ENCODE measurements at regions not wholly inside any gene's neighbourhood (a gene's known extent, or its start where the extent isn't known, plus 50 kb on each side); places are given as distances from the start of the nearest gene placed in this dataset.

DNA sequence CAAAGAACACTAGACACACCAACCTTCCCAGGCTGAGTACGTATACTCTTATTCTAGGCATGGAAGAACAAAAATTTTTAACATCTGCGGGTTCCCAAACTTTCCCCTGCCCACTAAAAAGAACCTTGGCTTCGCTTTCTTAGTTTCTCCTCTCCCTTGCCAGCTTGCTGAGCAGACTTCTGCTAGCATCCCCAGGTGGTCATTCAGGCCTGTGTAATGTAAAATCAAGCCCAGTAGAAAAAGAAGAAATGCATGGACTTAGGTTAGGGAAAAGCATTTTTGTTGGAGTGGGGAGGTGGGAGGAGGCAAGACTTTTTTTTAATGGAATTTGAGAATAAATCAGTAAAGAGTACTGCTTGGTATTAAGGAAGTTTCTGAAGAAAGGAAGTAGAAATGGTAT is 331.0 kb upstream of the TLE4 start:
- no peak for DNase-seq

DNA sequence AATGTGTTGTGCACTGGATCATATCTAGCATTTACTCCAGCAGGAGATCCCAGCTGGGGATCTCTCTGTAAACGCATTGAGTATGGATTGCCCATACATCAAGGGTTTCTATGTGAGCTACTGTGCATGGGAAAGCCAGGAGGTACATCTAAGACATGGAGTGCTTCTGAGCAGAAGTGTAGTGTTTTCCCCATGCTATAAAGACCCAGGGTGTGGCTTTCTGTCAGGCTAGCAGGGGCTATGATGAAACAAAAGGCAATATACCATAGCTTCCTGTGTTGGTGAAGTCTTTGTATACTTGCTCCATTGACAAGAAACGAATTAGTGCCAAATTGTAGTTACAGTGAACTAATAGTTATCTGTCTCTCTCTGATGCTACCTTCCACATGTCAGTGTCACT is 329.3 kb upstream of the TLE4 start:
- no peak for DNase-seq

DNA sequence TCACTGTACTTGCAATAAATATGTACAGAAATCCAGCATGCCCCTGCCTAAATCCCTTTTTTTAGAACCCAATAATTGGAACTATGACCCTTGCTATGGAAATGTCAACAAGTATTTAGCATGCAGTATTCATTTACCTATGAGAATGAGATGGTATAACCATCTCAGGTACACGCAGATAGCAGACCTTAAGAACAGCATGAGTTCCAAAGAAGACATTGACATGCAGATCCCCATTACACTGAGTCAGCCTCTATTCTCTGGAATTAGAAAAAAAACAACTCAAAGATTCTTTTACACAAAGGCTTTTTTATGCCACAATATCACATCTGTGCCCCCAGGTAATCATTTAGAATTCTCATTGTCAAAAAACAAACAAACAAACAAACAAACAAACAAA is 325.6 kb upstream of the TLE4 start:
- DNase-seq, result no peak

DNA sequence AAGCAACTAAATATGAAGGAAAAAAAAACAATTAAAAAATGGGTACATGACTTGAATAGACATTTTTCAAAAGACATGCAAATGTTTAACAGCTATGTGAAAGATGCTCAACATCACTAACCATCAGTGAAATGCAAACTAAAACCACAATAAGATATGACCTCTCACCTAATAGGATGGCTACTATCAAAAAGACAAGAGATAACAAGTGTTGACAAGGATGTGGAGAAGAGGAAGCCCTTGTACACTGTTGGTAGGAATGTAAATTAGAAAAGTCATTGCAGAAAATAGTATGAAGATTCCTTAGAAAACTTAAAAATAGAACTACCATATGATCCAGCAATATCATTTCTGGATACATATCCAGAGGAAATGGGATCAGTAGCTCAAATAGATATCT is 324.7 kb upstream of the TLE4 start:
- no peak for DNase-seq

DNA sequence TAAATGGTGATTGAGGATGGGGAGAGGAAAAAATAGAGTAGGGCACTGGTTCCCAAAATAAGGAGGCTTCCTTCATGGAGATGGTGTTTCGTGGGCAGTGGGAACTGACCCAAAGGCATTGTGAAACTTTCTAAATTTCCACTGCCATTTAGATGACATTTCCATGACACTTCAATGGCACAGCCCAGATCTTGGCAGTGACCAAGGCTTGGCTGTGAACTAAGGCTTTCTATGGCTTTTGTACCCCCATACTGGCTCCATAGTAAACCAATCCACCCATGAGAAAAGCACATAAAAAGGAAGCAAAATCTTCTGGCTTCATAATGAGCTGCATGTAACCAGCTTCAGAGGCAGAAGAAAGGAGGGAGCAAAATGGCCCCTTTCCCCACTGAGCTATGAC is 321.0 kb upstream of the TLE4 start:
- DNase-seq, result no peak

DNA sequence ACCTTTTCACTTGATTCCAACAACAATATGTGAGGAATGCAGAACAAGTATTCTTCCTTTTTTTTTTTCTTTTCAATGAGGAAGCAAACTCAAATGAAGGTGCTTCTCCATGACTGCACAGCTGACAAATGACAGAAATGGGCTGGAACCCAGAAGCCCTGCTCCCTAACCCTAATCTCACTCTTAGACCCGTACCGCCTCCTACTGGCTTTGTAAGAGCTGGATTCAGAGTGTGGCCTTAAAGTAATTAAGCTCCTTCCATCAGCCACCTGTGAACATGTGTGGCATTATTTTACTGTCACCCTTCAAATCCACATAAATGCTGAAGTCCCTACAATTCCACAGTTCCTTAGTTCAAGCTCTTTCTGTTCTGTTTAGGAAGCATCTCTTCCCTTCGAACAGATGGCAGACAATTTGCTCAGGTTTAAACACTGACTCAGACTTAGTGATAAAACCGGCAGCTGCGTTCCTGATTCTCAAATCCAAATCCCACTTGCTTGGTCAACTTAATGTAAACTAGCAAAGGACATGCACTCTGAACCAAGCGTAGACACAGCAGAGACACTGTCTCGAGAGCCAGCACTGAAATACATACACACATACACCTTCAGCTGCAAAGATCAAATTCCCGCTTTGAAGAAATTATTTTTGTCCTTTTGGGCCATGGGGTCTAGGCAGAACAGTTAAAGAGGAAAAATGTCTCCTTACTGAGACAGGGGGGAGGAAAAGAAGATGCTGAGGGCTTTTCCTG is 316.7 kb upstream of the TLE4 start:
- no peak for DNase-seq

DNA sequence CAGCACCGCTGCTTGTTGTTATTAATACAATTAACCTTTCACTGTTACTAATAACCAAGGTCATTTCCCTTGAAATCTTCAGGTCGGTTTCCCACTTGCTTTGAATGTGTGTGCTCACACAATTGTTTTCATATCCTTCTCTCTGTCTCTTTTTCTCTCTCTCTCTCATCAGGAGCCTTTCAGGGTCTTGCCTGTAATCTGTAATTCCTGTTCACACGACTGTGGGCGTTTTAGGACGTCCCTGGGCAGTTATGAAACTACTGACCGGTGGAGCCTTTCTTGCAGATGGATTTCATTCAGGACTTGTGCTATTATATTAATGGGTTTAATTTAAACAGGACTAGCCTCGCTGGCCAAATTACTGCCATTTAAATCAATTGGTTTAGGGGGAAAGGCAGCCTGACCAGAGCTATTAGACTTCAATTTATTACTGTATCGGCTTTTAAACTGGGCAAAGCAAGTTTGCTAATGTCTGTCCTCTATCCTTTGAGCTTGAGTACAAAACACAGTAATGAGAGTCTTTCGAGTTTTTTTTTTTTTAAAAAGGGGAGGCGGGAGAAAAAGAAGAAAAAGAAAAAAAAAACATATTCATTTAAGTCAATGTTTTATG is 316.0 kb upstream of the TLE4 start:
- DNase-seq, result no peak

DNA sequence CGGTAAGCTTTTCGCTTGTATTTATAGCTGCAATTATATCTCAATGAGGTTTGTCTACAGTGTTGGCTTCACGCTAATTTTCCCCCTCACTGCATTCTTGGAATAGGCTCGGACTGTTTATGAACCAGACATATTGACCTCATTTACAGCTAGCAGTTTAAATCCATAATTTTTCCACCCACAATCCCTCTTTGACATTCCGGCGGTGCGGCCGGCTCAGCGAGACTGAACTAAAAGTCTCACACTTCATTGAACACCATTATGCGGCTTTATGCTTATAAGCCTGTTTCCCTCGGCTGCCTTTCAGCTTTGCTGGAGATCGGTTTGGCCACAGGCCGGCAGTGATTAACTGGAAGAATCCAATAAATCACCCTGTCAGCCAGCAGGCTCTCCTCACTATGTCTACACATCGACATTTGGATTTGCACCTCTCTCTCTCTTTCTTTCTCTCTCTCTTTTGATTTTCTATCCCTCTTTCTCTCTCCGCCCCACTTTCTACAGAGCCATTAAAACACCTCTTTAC is 315.0 kb upstream of the TLE4 start:
- peak; percentile 50 for DNase-seq

DNA sequence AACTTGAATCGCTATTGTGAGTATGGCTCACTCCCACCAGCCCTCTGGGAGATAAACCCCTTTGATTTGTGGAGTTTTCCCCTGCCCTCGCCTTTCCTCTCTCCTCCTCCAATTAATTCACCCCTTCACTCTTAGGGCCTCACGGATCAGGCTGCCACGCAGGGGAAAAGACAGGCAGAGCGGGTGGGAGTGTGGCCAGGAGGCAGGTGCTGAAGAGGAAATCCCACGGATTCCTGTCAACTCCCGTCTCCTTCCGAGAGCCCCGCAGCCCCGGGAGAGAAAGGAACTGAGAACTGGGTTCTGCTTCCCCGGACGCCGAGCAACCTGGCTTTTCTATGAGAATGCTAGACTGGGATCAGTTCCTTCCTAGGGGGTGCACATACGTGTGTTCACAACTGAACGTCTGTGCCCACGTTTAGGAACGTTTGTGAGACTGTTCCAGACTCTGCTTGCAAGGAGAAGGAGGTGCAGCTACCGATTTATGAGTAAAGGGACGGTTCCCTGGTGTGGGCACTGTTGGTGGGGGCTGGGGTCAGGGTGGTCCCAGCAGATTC is 314.5 kb upstream of the TLE4 start:
- no peak for DNase-seq

DNA sequence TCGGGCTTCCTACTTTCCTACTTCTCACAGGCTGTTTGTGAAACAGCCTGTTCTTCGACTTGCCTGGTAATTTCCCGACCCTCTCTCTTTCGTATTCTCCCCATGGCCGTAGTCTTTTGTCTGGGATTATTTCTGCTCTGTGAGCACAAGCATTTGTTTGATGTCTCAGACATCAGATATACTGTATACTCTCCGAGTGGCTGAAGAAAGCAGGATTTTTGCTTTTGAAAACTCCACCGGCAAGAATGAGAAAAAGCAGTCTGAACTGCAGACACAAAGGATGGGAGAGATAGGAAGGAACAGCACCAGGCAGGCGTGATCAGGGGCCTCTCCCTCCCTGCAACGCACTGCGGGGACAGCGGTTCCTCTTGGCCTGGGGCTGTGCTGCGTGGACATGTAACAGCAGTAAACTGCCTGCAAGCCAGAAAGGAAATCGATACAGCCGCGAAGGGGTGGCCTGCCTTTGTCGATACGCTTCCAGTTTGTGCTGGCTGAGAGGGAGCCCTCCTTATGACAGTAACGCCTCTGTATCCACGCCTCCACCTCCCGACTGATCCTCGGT is 313.9 kb upstream of the TLE4 start:
- no peak for DNase-seq

DNA sequence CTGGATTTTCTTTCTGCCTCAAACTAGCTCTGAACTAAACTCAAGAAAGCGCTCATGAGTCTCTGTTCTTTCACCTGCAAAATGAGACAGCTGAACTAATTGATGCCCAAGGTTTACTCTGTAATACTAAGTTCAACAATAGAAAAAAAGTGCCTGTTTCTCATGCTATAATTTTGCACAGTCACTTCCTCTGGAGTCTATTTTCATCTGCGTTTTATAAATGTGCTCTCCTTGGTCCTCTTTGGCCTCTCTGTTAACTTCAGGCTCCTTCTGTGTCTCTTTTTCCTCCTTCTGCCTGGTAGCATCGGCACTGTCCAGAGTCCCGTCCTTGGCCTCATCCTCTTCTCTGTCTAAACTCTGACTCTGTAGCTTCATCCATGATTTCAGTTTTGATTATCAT is 311.9 kb upstream of the TLE4 start:
- no peak for DNase-seq

DNA sequence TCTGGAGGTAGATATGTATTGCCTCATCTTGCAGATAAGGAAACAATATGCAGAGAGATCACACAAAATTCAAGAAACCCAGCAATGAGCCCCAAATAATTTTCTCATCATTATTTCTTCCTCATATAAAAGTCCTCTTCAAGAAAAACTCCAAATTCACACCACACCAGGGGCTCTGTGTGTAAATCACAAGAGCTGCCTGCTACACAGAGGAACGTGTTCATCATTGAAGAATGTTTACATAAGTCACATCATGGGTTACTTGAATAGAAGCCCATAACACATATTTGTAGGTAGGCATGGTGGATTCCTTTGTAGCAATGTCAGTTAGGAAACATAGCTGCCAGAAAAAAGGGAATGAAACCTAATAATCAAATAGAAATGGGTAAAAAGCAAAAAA is 308.1 kb upstream of the TLE4 start:
- DNase-seq, result no peak

DNA sequence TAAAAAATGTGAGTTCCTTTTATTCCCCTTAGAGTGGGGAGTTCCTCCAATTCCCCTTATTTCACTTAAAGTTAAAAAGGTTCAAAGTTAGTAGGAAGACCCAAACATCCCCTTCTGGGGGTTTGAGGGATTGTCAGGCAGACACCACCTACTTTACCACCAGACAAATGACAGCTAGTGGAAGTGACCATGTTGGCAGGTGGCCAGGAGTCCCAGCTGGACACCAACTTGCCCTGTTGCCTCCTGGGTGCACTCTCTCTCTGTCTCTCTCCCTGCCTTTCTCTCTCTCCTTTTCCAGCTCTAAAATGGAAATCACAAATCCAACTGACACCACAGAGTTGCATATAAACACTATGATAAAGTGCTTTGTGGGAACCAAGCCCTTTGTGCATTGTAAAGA is 307.7 kb upstream of the TLE4 start:
- no peak for DNase-seq

DNA sequence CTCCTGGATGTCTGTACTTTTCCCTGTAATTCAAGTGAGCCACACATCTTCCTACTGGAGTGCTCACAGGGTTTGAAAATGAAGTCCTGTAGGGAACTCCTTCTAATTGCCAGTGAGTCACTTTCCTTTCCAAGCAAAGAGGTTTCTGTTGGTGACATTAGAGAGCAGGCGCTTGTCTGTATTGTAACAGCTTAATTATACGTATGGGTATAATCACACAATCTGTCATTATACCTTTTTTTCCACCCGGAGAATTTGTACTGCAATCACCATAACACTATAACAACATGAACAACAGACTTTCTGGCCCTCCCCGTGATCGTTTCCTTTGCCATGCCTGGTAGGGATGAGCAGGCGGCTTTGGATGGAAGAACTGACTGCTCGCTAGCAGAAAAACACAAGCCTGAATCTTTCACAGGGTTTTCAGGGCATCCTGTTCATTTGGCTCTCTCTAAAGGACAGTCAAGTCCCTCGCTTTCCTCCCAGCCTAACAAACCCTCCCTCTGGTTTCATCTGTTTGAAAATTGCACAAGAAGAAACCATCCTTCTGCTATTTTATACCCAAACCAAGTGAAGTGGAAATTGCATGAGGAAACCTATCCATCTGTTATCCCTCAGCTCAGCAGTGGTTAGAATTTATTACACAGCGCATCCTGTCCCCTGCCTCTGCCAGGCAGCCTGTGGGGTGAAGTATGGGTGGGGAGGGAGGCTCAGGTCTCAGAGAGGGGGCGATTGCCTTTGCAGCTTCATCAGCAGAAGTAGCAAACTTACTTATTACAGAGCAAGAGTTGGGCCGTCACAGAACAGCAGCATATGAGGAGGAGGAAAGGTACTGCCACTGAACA is 307.0 kb upstream of the TLE4 start:
- DNase-seq, result peak; percentile 72

DNA sequence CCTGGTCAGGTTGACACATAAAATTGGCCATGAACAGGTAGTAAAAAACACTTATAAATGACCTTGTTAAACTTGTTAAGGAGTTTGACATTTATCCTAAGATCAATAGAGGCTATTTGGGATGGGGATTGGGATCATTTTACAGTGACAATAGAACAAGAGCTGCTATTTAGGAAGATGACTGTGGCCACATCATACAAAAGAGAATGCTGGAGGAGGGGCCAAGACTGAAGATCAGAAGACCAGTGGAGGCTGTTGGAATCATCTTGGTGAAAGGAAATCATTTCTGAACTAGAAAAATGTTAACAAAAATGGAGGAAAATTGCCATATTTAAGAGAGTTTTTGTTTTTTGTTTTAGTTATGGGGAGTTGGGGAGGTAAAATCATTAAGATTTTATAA is 304.8 kb upstream of the TLE4 start:
- DNase-seq, result no peak

DNA sequence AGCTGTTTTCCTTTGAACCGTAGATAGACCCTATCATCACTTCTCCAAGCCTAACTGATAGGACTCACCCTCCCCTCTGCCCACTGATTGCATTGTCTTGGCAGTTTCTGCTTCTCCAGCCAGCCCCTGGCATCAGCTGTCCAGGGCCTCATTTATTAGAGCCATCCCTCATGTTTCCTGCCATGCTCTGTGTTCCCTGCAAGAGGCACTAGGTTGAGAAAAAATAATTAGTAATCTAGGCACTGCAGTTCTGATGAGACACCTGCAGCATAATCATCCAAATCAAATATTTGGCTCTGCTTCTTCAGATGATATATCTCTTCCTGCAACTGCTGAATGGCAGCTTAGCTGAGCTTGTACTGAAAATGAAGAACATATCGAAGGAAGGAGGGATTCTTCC is 303.0 kb upstream of the TLE4 start:
- DNase-seq, result no peak

DNA sequence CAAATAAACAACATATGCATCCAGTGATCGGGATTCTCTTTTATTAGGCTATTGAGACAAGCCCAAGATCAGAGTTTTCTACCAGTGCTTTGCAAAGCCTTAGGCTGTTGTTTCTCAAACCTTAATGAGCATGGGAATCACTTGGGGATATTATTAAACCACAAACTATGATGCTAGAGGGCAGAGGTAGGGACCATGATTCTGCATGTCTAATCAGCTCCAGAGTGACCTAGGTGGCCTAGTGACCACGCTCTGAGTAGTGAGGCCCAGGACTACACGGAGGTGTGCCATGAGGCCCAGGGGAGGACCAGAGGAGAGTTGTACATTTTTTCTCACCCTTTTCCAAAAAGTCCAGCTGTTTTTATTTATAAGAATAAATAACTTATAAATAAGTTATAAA is 298.5 kb upstream of the TLE4 start:
- no peak for DNase-seq

DNA sequence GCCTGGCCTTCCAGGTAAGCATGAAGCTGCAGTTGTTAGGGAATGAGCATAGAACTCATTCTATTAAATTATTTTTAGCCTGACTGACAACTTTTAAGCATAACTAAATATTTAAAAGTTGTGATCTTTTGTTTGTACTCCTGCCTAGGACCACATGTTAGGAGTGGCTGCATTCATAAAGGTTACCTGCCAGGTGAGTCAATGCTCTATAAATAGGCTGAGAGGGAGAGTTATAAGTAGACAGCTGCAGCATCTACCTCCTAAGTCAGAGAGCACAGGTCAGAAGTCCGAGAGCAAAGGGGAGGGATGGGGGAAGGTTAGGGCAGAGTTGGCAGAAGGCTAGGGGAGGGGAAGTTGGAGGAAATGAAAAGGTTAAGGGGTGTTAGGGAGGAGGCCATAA is 292.4 kb upstream of the TLE4 start:
- no peak for DNase-seq

DNA sequence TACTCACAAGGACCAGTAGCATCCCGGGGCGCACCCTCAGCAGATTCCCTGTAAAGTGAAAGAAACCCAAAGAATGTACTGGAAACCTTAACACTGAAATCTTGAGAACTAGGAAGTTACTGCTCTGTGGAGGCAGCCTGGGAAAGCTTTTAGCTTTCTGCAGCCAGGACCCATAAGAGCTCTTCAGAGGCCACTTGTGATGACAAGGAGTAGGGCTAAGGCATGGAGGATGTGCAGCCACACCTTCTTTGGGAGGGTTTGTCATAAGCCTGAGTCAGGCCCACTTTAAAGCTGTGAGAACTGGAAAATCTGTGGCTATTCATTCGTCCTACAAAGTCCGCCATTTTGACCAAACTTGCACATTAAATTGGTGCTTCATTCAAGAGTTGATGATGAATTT is 291.1 kb upstream of the TLE4 start:
- DNase-seq, result no peak

DNA sequence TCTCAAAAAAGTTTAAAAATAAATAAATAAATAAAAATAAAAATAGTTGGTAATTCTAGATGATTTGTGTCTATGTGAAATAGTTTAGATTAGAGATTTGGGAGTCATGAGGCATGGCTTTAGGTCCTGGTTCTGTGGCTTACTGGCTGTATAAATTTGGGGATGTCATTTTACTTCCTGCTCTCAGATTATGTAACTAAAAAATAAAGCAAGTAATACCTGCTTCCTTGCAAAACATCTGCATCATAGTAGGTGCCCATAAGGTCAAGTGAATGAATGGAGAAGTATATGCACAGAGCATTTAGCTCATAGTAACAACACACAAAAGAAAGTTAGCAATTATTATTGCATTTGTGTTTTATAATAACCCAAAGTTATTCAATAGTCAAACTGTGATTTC is 287.7 kb upstream of the TLE4 start:
- DNase-seq, result no peak

DNA sequence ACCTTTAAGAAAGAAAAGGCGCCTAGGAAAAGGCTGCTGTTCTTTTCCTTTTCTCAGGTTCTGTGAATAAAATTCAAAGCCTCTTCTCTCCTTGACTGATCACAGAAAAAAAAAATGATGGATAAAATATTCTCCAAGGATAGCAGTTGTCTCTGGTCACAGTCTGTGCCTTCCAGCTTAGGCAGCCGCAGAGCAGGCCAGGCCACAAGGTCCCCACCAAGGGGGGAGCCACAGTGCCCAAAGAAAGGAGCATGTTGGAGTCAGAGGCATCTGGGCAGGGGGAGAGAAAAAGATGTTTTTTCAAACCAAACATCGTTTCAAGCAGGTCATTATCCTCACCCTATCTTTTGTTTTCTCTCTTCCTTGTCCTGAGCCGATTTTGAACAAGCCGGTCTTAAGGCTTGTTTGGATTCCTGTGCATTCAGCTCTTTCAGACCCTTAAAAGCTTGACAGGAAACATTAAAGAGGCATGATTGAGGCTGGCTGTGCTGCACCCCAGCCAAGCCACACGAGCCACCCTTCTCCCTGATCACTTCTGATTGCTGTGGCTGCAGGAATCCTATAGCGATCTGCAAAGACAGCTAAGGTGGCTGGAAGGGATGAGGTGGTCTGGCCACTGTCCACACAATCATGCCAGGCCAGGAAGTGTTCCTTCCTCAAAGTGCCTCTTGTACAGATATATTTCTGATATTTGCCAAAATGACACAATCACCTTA is 284.6 kb upstream of the TLE4 start:
- no peak for DNase-seq

DNA sequence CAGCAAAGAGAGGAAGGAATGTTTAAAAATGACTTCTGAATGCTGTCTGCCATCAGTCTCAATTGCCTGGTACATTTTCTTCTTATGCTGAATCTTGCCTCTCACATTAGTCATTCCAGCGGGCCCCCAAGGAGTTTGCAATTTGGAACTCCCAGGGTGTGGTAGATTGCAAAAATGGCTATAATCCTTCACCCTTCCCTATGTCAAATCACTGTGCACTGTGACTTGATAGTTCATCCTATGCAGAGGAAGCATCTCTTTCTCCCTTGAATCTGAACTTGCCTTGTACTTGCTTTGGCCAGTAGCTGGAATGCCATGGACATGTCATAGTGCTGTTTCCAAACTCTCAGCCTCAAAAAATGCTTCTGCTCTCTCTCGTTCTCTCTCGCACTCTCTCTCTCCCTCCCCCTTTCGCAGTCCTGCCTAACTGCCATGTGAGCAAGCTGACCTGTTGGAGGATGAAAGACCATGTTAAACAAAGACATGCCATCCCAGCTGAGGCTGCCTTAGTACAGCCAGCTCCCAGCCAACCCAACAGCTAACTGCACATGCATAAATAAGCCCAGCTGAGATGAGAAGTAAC is 284.0 kb upstream of the TLE4 start:
- no peak for DNase-seq
